Activated CD4-positive, alpha-beta T cell treated with anti-CD3 and anti-CD28 coated beads, Interleukin-2, amount 50 U/mL, for 48 hours (primary cell): ENCODE measurements at regions not wholly inside any gene's neighbourhood (a gene's known extent, or its start where the extent isn't known, plus 50 kb on each side); places are given as distances from the start of the nearest gene placed in this dataset.
"Not testable (repeated sequence)": the region's sequence is repeated elsewhere in the genome, so short reads cannot be mapped to it uniquely, and the experiment has no call there.

Experiments
- DNase-seq, 2 experiments: peaks; one replicate each; pipeline ENCODE4 v3.0.0-alpha.2; 2020

DNA sequence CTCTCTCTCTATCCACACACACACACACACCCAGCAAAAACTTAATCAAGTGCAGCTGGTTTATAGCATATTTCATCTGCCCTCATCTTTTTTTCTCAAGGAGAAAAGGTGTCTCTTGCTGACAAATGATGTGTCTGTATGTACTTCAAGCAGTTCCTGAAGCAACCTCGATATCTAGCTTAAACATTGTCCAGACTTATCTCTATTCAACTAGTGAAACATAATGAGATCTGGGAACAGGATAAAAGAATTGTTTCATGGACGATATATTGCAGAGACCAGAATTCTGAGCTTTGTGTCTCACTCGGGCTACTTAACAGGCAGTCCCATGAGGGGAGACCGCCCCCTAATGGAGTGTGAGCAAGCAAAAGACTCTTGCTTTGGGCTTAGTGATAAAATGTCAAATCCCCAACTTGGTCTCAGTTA, 929.2 kb upstream of the SOX11 start:
- no peak for DNase-seq

DNA sequence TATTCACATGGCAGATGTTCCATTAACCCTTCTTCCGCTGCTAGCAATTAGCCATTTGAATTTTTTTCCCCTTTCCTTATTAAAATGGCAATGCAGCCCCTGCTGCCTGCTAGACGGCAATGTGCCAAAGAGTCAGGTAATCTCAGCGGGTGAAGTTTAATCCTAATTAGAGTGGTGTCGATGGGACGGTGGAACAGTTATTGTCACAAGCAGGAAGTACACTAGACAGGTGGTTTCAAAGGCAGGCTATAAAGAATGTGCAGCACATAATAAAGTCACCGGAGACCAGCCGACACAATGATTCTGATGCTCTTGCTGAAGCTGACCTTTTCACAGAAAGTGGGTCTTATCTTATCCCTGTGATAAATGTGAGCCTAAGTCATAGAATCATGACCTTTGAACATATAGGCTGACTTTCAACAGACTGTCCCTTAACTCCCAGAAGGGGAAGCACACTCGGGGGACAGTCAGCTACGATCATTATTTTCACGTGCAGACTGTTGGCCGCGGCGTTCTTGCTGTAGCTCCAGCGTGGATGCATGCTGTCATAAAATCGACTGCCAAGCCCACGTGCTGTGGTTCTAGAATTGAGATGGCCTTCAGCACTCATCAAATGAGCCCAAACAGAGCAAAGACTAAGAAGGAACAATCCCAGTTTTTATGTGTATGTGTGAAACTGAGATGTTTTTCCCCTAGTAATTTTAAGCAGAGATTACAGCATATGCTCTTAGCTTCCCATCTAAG, 926.2 kb upstream of the SOX11 start:
- no peak for DNase-seq

DNA sequence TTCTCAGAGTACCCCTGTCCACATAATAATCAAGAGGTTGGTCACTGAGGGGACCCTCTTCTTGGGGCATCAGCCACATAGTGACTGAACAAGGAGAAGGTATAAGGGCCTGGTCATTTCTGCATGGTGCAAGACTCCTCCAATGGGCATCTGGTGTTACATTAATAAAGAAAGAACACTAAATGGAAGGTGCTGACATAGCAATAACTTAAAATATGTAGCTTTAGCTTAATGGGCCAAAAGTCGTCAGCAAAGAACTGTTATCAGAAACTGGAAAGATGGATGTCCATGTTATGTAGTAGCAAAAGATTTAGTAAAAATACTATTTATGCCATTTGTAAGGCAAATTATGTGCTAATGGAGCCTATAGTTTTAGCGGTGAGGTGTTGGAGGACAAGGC, 916.5 kb upstream of the SOX11 start:
- no peak for DNase-seq

DNA sequence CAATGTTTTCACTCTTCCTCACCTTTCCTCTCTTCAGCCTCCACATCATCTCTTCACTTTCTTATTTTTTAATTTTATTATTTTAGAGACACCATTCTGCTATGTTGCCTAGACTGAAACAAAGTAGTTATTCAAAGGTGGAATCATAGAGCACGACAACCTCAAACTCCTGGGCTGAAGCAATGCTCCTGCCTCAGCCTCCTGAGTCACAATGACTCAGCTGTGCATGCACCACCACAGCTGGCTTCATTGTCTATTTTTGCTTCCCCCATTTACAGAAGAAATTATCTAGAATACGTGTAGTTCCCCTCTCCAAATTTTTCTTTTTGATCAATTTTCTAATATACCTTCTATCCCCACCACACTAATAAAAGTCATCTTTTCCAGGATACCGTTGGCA, 911.5 kb upstream of the SOX11 start:
- DNase-seq, result no peak

DNA sequence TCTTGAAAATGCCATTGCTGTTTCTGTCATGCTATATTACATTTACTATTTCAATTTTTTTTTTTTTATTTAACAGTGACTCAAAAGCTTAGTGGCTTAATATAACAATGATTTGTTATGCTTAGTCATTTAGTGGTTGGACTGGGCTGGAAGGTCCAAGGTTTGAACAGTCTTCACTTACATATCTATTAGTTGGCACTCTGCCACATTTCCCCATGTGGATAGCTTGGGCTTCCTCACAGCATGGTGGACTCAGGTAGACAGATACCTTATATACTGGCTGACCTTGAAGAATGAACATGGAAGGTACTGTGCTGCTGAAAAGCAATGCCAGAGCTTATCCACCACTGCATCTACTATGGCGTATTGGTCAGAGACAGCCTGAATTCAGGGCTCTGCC, 909.5 kb upstream of the SOX11 start:
- no peak for DNase-seq

DNA sequence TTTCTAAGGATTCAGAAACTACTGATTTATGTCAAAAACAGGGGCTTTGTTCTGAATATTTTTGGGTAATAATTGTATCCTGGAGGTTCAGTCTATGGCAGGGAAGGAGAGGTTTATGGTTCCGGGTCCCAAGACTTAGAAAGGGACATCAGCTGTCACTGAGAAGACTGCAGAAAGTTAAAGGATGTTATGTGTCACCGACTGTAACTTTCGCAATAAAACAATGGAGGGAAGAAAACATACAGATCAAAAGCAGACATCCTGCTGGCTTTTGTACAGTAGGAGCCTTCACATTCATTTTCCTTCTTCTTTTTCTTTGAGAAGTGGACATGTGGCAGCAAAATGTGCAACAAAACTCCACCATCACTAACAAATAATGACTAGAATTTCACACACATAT, 900.7 kb upstream of the SOX11 start:
- DNase-seq, result no peak

DNA sequence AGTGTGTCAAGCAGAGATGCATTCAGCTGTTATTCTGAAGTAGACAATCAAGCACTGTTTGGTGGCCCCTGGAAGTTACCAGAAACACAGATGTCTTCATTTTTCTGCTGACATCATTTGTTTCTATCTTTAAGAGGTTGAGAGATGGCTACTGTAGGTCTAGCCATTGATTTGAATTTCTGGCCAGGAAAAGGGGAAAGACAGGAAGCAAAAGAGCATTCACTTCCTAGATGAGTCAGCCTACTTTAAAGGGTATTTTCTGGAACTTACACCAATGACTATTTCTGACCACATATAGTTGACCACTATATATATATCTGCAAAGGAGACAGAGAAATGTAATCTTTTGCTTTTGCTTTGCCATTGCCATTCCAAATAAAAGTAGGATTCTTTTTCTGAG, 900.1 kb upstream of the SOX11 start:
- no peak for DNase-seq

DNA sequence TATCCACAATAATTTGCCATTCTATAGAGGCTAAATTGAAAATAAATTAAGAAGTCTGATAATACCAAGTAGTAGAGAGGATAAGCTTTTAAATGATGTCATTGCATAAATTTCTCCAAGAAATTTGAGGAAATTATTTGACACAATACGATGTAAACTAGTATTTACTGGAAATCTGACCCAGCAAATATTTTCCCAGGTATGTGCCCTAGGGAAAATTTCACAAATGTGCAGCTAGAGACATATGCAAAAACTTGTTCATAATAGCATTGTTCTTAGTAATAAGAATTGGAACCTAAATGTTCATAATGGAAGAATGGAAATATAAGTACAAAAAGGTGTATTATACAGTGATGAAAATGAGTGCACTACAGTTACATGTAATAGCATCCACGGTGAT, 888.8 kb upstream of the SOX11 start:
- no peak for DNase-seq

DNA sequence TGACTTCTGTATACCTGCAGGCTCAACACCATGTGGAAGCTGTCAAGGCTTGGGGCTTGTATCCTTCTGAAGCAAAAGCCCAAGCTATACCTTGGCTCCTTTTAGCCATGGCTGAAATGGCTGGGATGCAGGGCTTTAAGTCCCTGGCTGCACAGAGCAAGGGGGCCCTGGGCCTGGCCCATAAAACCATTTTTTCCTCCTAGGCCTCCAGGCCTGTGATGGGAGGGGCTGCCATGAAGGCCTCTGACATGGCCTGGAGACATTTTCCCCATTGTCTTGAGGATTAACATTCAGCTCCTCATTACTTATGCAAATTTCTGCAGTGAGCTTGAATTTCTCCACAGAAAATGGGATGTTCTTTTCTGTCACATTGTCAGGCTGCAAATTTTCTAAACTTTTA, 878.0 kb upstream of the SOX11 start:
- not testable (repeated sequence) for DNase-seq

DNA sequence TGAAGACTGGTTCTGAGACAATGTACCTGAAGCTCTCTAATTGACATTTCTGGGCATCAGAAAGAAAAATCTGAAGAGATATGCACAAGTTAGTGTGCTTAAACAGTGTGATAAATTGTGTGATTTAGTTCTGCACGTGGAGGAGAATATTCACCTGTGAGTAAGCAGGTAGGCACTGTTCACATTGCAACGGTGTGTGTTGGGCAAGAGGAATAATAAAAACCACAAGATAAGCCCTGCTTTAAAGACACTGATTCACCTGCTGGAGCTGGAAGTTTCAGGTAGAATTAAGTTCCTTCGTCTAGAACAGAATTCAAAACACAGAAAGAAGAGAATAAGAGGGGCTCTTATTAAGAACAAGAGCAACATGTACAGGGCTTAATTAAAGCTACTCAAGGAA, 864.3 kb upstream of the SOX11 start:
- no peak for DNase-seq

DNA sequence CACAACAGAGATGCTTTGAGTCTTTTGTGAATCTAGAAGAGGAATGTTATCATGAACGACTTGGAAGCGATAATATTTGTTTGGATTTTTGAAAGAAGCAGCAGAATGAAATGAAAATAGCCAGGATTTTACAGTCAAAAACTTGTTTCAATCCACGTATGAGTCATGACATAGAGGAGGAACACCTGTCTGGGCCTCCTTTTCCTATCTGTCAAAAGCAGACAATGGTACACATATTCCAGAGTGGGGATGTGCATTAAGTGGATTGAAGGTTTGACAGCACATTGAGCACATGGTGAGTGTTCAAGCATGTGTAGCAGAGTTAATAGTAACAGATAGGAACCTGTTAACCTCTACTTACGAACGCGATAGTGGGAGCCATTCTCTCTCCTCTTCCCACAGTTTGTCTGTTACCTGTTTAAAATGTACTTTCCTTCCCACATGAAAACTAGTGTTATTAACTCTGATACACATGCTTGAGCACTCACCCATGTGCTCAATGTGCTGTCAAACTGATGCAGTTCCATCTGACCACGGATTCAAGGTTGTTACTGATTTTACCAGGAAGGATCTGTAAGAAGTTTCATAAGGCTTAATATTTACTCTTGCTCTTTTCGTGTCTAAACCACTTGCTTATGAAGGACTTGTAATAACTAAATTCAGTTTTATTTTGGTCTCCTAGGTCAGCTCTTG, 863.4 kb upstream of the SOX11 start:
- no peak for DNase-seq

DNA sequence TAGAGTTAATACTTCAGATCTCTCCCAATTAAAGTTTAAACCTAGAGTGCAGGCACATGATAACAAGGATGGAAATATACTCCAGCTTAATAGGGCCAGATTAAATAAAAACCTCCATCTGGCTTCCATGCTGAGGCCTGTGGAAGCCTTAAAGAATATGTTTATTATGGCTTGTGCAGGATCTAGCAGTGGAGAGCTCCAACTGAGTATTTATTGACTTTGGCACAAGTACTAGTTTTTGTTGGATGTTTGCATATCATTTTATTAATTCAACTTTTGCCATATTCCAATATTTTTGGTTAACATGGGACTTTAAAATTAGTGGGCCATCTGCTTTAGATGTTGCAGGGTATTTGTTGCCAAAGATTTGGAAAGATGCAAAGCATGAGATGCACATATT, 860.4 kb upstream of the SOX11 start:
- no peak for DNase-seq

DNA sequence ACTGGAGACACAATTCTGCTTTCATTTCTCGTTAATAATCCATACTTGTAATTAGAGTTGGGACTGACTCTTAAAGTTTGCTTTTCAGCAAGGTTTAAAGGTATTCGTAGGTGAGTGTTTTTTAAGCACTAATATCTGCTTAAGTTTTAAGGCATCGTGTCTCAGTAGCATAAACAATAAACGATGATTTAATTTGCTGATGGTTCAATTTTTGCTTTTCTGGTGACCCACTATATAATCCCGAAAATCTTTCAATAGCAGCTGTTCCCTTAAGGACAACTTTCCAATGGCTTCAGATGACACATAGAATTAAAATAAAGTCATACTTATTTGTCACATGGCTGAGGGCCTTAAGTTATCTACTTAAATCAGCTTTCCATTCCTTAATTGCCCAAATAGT, 859.5 kb upstream of the SOX11 start:
- DNase-seq, result no peak

DNA sequence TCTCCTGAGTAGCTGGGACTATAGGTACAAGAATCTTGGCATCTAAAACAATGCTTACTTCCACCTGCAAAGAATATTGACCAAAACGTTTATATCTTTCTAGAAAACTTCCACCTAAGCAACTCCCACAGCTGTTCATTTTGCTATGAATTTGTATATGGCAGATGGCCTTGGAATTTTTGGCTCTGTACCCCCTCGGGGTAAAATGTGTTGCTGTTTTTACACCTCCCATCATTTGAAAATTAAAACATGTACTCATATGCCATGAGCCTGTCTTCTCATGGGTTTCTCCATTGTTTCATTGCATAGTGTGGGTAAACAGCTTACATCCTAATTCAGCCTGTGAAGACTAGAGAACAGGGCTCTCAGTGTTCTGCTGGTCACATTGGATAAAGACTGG, 853.6 kb upstream of the SOX11 start:
- DNase-seq, result no peak

DNA sequence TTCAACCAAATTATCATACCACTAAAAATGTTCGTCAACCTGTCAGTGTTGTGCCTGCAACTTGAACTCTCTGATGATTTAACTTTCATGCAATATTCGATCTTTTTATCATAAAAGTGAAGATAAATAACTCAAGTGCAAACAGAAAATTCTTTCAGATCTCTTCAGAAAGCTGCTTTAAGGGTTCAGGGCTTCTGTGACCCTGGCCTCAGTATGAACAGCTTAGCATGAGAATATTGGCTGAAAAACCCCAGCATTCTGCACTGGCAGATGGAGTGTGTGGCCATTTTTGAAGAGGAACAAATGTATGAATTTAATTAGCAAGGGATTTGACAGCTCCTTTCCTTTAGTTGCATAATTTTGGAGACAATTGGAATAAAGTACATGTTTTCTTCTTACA, 851.4 kb upstream of the SOX11 start:
- no peak for DNase-seq

DNA sequence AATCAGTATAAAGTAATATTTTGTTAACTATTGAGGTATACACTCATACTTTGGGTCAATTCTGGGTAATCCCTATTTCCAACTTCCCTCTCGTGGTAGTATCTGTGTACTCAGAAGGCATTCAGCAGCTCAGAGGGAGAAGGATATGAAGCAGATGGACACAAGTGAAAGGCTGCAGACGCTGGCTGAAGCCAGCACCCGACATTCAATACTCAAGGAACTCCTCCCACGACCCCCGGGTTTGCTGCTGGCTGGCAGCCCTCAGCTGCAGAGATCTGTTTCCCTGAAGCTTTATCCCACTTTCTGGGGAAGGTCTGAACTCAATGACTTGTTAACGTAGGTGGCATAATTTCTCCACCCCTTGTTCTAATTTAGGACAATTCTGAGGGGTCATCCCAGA, 847.3 kb upstream of the SOX11 start:
- DNase-seq, result no peak

DNA sequence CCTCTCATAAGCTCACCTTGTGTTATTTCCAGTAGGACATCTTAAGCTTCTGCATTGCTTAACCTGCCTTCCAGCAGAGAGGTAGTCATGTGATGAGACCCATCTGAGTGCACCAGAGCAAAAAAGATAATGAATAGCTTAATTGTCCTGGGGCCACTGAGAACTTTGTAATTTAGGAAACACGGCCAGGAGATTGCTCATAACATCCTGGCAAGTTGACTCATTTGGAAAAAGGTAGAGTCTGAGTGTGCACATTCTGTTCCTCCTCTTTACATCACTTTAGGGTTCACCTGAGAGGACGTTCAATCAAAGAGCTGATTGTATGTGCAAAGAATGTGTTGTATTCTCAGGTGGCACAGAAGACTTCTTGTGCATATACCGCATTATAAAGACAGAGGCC, 830.2 kb upstream of the SOX11 start:
- DNase-seq, result no peak

DNA sequence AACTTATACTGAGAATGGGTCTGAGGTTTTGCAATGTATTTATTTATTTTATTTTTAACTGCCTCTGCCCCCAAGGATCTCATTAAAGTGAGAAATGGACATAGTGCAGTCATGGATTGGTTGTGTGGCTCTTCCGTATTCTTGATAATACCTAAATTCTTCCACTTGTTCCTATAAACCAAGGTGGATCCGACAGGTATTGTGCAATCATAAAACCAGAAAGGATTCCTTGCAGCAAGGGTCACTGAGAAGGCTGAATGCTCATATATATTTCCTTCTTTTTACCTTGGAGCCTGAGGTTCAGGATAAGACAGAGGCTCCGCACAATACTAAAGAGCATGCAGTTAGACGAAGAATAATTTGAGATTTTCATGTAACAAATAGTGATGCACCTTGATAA, 826.0 kb upstream of the SOX11 start:
- DNase-seq, result no peak

DNA sequence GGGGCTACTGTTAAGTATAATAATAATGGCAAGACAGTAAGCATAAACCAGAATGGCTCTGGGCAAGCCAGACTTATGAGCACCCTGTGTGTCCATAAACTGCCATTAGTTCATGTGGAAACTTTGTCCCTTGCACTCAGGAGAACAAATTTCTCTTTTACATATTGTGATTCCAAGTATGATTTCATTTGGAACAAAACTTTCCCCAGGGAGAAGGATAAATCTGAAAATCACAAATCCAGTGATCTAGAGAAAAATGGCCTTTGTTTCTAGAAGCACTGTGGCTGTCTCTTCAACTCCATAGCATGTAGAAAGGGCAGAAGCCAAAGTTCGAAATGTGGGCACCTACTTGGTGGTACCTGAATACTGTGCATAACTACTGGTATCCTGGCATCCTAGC, 823.7 kb upstream of the SOX11 start:
- DNase-seq, result no peak

DNA sequence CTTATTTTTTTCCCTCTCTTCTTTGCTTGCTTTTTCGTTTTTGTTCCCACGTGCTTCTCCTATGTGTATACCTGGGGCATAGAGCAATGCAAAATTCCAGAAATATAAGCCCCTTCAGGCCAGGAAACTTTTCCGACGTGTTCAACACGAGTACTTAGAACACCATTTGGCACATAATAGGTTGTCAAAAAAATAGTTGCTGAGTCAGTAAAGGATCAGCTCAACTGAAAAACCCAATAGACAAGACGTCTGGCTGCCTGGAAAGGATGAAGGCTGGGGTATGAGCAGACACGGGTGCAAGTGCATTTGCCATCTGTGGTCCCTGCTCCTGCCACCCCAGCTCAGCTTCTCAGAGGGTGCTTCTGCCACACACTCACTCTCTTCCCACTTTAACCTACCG, 823.0 kb upstream of the SOX11 start:
- no peak for DNase-seq

DNA sequence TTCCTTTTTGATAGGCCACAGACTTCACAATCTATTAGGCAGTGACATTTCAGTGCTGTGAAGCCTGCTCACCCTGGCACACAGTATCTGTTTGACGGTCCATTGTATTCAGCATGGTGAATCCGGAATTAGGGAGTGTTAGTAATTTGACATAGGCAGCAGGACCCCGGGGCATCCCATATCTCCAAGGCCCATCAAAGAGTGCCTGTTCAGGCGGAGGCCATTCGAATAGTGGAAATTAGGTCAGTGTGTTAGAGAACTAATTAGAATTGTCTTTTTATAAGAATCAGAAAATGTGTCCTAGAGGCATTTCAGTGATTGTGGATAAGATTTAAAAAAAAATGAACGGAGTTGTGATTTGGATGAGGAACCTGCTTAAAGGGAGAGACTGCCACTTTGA, 818.8 kb upstream of the SOX11 start:
- no peak for DNase-seq

DNA sequence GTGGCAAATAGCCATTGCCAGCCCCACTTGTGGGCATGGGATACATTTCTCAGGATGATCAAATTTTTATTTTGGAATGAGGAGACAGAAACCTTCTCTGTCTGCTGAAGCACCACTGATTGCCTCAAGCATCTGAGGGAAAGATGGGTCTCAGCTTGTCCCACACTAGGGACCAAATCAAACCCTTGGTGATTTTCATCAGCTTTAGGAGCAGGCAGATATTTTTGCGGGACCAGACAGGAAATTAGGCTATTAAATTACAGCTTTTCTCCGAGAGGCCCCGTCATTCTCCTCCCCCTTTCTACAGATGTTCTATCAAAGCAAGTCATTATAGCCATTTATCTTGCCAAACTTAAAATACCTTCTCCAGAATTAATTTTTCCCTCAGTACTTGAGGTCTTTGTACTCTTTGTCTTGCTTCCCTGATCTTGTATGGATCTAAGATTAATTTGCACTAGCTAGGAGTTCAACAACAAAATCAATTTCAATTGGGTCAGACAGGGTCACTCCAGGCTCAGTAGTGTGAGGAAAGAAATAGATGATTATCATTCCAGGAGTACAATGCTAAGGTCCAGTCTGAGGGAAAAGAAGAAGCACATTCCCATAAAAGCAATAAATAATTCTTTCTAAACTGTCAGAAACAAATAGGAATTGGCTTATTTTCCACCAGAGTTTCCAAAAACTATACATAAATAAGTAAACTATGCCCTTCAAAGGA, 818.1 kb upstream of the SOX11 start:
- DNase-seq, result no peak

DNA sequence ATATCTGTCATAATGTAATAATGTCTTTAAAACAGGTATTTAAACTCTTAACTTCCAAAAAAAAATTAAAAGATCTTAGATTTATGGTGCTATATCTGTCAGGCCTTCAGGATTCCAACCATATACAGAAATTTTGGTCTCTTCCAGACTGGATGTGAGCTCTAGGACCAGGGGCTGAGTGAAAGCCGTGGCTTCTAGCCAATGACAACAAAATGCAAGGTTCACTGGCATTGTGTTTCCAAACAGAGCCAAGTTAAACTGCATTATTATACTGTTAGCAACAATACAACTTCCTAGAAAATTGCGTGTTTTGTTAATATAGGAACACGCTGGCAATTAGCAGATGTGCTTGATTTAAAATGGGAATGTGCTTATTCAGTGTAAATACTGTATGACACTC, 809.8 kb upstream of the SOX11 start:
- DNase-seq, result no peak

DNA sequence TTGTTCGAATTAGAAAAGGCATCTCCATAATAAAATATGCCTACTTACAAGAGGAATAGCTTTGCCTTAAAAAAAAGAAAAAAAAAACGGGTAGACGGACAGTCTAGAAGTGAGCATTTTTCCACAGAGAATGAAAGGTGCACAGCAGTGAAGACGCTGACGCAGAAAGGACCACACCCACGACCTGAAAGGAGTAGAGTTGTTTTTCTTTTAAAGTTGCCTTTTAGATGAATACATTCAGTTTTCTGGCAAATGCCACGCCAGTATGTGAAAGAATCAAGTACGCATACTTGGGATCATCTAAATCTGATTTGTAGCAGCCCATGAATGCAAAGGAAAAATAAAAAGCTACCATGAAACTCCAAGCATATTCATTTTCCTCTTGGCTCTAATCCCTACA, 809.2 kb upstream of the SOX11 start:
- no peak for DNase-seq
